HG02943 (cell line): ENCODE measurements at regions not wholly inside any gene's neighbourhood (a gene's known extent, or its start where the extent isn't known, plus 50 kb on each side); places are given as distances from the start of the nearest gene placed in this dataset.

ENCODE experiments used
- ATAC-seq: cut with Tn5 transposase; IDR thresholded peaks from one replicate; pipeline ENCODE4 v1.9.1; 2021; ENCODE audit warnings: mild to moderate bottlenecking, low read depth, moderate library complexity; ENCODE audit not compliant: unreplicated experiment

- no peak for ATAC-seq
Measured at GRCh38 chrX:20438871-20439526, 172.3 kb upstream of the RPS6KA3 start.

GRCh38 chrX:20437683-20438082 is 171.0 kb upstream of the RPS6KA3 start:
- no peak for ATAC-seq

GRCh38 chrX:20435913-20436312 is 169.2 kb upstream of the RPS6KA3 start:
- no peak for ATAC-seq

GRCh38 chrX:20434986-20435385 is 168.3 kb upstream of the RPS6KA3 start:
- no peak for ATAC-seq

- no peak for ATAC-seq
Measured at GRCh38 chrX:20433388-20433775, 166.7 kb upstream of the RPS6KA3 start.

- no peak for ATAC-seq
Measured at GRCh38 chrX:20432746-20433387, 166.2 kb upstream of the RPS6KA3 start.

GRCh38 chrX:20432048-20432447 is 165.3 kb upstream of the RPS6KA3 start:
- no peak for ATAC-seq

GRCh38 chrX:20431486-20431885 is 164.8 kb upstream of the RPS6KA3 start:
- no peak for ATAC-seq

GRCh38 chrX:20427173-20427770 is 160.6 kb upstream of the RPS6KA3 start:
- ATAC-seq, result no peak

- no peak for ATAC-seq
Measured at GRCh38 chrX:20421697-20422096, 155.0 kb upstream of the RPS6KA3 start.

- no peak for ATAC-seq
Measured at GRCh38 chrX:20421275-20421674, 154.6 kb upstream of the RPS6KA3 start.

- no peak for ATAC-seq
Measured at GRCh38 chrX:20420058-20420457, 153.3 kb upstream of the RPS6KA3 start.

- ATAC-seq, result peak; percentile 66
Measured at GRCh38 chrX:20418379-20419150, 151.9 kb upstream of the RPS6KA3 start.

- no peak for ATAC-seq
Measured at GRCh38 chrX:20414762-20415445, 148.2 kb upstream of the RPS6KA3 start.

GRCh38 chrX:20414066-20414465 is 147.4 kb upstream of the RPS6KA3 start:
- ATAC-seq, result no peak

- ATAC-seq, result peak; percentile 80
Measured at GRCh38 chrX:20412871-20413486, 146.3 kb upstream of the RPS6KA3 start.

GRCh38 chrX:20410540-20410939 is 143.8 kb upstream of the RPS6KA3 start:
- no peak for ATAC-seq

GRCh38 chrX:20409991-20410390 is 143.3 kb upstream of the RPS6KA3 start:
- ATAC-seq, result no peak

- ATAC-seq, result no peak
Measured at GRCh38 chrX:20402956-20403355, 136.2 kb upstream of the RPS6KA3 start.

- no peak for ATAC-seq
Measured at GRCh38 chrX:20399728-20400414, 133.2 kb upstream of the RPS6KA3 start.
